BE2C (cell line): ENCODE measurements at regions not wholly inside any gene's neighbourhood (a gene's known extent, or its start where the extent isn't known, plus 50 kb on each side); places are given as distances from the start of the nearest gene placed in this dataset.

ENCODE experiments used
- DNase-seq: peaks from one replicate; pipeline ENCODE4 v3.0.0-alpha.2; 2020
- H3K27me3 ChIP-seq: fragments of 250-450 bp; sonication (Bioruptor Pico); 2 replicates; pipeline ENCODE4 v1.5.1; 2020; ENCODE audit warnings: mild to moderate bottlenecking
- H3K36me3 ChIP-seq: fragments of 250-450 bp; sonication (Bioruptor Pico); 2 replicates; pipeline ENCODE4 v1.5.1; 2020; ENCODE audit warnings: mild to moderate bottlenecking
- H3K4me1 ChIP-seq: fragments of 250-450 bp; sonication (Bioruptor Pico); 2 replicates; pipeline ENCODE4 v1.5.1; 2020
- H3K4me3 ChIP-seq: 2 replicates; pipeline ENCODE4 v1.5.1; 2011; ENCODE audit warnings: low read depth, low read length
- H3K9me3 ChIP-seq: fragments of 250-450 bp; sonication (Bioruptor Pico); 2 replicates; pipeline ENCODE4 v1.5.1; 2020
- CTCF ChIP-seq: IDR thresholded peaks from 2 replicates; pipeline ENCODE4 v1.5.1; 2012; ENCODE audit warnings: mild to moderate bottlenecking, low read depth, low read length

- H3K4me3 ChIP-seq = no peak overlapping the region
- no peaks in the 10 kb centered on the region for H3K36me3 ChIP-seq
- no peaks in the 10 kb centered on the region for H3K27me3 ChIP-seq
- TF ChIP-seq CTCF = no peak
- H3K9me3 ChIP-seq = no peaks in the 10 kb centered on the region
- no peak for DNase-seq
- H3K4me1 ChIP-seq = no peaks in the 10 kb centered on the region
These were observed 563.1 kb downstream of the TFAP2A start for GRCh38 chr6:9851541-9852380.

GRCh38 chr6:9851006-9851405 is 563.9 kb downstream of the TFAP2A start:
- no peak for TF ChIP-seq CTCF
- Histone ChIP-seq H3K36me3 (no peaks in the 10 kb centered on the region), H3K4me1 (no peaks in the 10 kb centered on the region), H3K27me3 (no peaks in the 10 kb centered on the region), H3K9me3 (no peaks in the 10 kb centered on the region), H3K4me3 (no peak overlapping the region)
- DNase-seq = no peak

- no peaks in the 10 kb centered on the region for H3K36me3 ChIP-seq
- H3K27me3 ChIP-seq = no peaks in the 10 kb centered on the region
- H3K9me3 ChIP-seq = no peaks in the 10 kb centered on the region
- no peak for TF ChIP-seq CTCF
- no peak for DNase-seq
- H3K4me1 ChIP-seq = no peaks in the 10 kb centered on the region
- H3K4me3 ChIP-seq = no peak overlapping the region
These were observed 566.8 kb downstream of the TFAP2A start for GRCh38 chr6:9848094-9848493.

- Histone ChIP-seq H3K9me3 (no peaks in the 10 kb centered on the region), H3K36me3 (no peaks in the 10 kb centered on the region), H3K4me1 (no peaks in the 10 kb centered on the region), H3K4me3 (no peak overlapping the region), H3K27me3 (no peaks in the 10 kb centered on the region)
- TF ChIP-seq CTCF = no peak
- DNase-seq = no peak
These were observed 572.8 kb downstream of the TFAP2A start for GRCh38 chr6:9841886-9842725.

- Histone ChIP-seq H3K9me3 (no peaks in the 10 kb centered on the region; the same call in 1 of the 2 replicates), H3K36me3 (no peaks in the 10 kb centered on the region), H3K27me3 (no peaks in the 10 kb centered on the region), H3K4me1 (no peaks in the 10 kb centered on the region), H3K4me3 (no peak overlapping the region)
- no peak for DNase-seq
- no peak for TF ChIP-seq CTCF
These were observed 580.6 kb downstream of the TFAP2A start for GRCh38 chr6:9834233-9834632.

- H3K4me1 ChIP-seq = no peaks in the 10 kb centered on the region
- H3K9me3 ChIP-seq = no peaks in the 10 kb centered on the region; the same call in 1 of the 2 replicates
- no peak for TF ChIP-seq CTCF
- H3K36me3 ChIP-seq = no peaks in the 10 kb centered on the region
- H3K27me3 ChIP-seq = no peaks in the 10 kb centered on the region
- DNase-seq = no peak
- H3K4me3 ChIP-seq = no peak overlapping the region
These were observed 583.1 kb downstream of the TFAP2A start for GRCh38 chr6:9831783-9832182.
